ENCODE measurements at regions not wholly inside any gene's neighbourhood (a gene's known extent, or its start where the extent isn't known, plus 50 kb on each side); places are given as distances from the start of the nearest gene placed in this dataset.

DNA sequence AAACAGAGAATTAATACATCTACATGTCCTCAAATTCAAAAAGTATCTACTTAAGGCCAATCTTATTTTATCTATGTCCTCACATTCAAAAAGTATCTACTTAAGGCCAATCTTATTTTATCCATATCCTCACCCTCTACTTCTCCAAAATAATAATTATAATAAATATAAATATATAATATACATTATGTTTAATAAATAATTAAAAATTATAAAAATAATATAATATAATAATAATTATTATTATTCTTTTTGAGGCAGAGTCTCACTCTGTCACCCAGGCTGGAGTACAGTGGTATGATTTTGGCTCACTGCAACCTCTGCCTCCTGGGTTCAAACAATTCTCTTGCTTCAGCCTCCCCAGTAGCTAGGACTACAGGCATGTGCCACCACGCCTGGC is 784.9 kb downstream of the DNAJB9 start:
- TF ChIP-seq, protein P1, sequence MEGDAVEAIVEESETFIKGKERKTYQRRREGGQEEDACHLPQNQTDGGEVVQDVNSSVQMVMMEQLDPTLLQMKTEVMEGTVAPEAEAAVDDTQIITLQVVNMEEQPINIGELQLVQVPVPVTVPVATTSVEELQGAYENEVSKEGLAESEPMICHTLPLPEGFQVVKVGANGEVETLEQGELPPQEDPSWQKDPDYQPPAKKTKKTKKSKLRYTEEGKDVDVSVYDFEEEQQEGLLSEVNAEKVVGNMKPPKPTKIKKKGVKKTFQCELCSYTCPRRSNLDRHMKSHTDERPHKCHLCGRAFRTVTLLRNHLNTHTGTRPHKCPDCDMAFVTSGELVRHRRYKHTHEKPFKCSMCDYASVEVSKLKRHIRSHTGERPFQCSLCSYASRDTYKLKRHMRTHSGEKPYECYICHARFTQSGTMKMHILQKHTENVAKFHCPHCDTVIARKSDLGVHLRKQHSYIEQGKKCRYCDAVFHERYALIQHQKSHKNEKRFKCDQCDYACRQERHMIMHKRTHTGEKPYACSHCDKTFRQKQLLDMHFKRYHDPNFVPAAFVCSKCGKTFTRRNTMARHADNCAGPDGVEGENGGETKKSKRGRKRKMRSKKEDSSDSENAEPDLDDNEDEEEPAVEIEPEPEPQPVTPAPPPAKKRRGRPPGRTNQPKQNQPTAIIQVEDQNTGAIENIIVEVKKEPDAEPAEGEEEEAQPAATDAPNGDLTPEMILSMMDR (IDR thresholded peaks at IDR 0.05) = no peak
- TF ChIP-seq POLR2A (IDR thresholded peaks at IDR 0.05) = no peak

All from thyroid gland (tissue), 4 donors.